Muscle layer of duodenum (tissue), 2 donors: ENCODE measurements at regions not wholly inside any gene's neighbourhood (a gene's known extent, or its start where the extent isn't known, plus 50 kb on each side); places are given as distances from the start of the nearest gene placed in this dataset.

ENCODE experiments used
- H3K27ac ChIP-seq: one replicate; pipeline ENCODE4 v1.7.0; 2013; ENCODE audit warnings: mild to moderate bottlenecking, low read length
- H3K27me3 ChIP-seq: one replicate; pipeline ENCODE4 v1.7.0; 2013; ENCODE audit warnings: low read depth, mild to moderate bottlenecking, control low read depth, low read length
- H3K36me3 ChIP-seq, 2 donors: one replicate each; pipeline ENCODE4 v1.7.0; 2013; ENCODE audit warnings: low read length in 2 of 2, control low read depth in 1 of 2, mild to moderate bottlenecking in 1 of 2; ENCODE audit not compliant: insufficient read depth in 2 of 2, control insufficient read depth in 1 of 2
- H3K4me1 ChIP-seq, 2 donors: one replicate each; pipeline ENCODE4 v1.7.0; 2013; ENCODE audit warnings: low read length in 2 of 2, mild to moderate bottlenecking in 2 of 2, control low read depth in 1 of 2, moderate library complexity in 1 of 2; ENCODE audit not compliant: insufficient read depth in 2 of 2, control insufficient read depth in 1 of 2
- H3K4me3 ChIP-seq, 2 donors: one replicate each; pipeline ENCODE4 v1.7.0; 2013; ENCODE audit warnings: low read length in 2 of 2, low read depth in 1 of 2, mild to moderate bottlenecking in 1 of 2
- H3K9me3 ChIP-seq, 2 donors: one replicate each; pipeline ENCODE4 v1.7.0; 2013; ENCODE audit warnings: low read length in 2 of 2, control low read depth in 1 of 2, mild to moderate bottlenecking in 1 of 2; ENCODE audit not compliant: control insufficient read depth in 1 of 2
- donor health status: healthy.

DNA sequence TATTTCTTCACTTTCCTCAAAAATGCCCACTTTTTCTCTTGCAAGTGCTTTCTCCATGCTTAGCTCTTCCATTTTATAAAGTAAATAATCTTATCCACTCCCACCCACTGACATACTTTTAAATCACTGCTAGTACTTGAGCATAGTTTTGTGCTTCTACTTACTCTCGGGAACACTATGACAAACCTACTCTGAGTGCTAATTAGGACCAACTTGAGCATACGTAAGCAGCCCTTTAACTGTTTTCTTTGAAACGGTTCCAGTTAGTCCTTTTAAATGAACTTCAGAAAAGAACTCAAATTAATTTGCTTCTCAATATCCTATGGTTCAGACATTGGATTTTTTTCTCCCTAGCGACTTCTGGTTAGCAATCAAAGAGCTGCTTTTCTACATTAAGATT, 280.0 kb upstream of the SOX2 start:
- no peak overlapping the region for H3K4me3 ChIP-seq
- no peaks in the 10 kb centered on the region for H3K4me1 ChIP-seq
- H3K27ac ChIP-seq: no peak overlapping the region
- no peaks in the 10 kb centered on the region for H3K27me3 ChIP-seq
- H3K36me3 ChIP-seq: no peaks in the 10 kb centered on the region
- H3K9me3 ChIP-seq: no peaks in the 10 kb centered on the region

DNA sequence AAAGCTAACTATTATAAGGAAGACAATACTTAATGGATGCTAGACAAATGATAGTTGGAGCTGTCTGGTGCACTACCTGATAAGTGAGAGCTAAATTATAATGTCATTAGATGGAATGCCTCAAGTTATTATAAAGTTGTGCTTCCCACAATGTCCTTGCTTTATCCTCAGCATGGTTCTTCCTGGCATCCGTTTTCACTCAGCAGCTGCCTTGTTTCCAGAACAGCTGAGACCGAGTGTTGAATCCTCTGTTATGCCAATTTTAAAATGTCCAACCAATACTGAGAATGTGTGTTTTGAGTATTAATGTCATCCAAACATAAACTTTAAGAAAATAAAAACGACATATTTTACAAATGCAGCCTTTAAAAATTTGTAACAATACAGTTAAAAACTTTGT, 286.7 kb upstream of the SOX2 start:
- Histone ChIP-seq H3K36me3 (no peaks in the 10 kb centered on the region), H3K4me3 (no peak overlapping the region), H3K4me1 (no peaks in the 10 kb centered on the region), H3K27ac (no peak overlapping the region), H3K9me3 (no peaks in the 10 kb centered on the region), H3K27me3 (no peaks in the 10 kb centered on the region)

DNA sequence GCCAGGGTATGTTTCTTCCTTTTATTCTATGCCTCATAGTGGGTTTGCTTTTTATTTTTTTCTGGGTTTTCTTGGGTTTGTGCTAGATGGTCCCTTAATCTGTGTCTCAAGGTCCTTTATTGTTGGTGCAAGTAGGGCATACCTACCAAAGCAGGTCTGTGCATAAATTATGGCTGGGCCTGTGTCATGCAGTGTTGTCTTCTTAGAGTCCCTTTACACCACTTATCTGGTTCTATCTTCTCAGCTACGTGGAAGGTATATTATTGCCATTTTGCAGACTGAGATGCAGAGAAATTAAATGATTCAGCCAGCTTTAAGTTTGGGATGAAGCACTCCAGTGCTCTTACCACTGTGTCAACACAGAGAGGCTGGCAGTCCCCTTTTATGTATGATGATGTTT, 293.5 kb upstream of the SOX2 start:
- Histone ChIP-seq H3K36me3 (no peaks in the 10 kb centered on the region), H3K27ac (no peak overlapping the region), H3K4me1 (no peaks in the 10 kb centered on the region), H3K27me3 (no peaks in the 10 kb centered on the region), H3K4me3 (no peak overlapping the region), H3K9me3 (no peaks in the 10 kb centered on the region)

DNA sequence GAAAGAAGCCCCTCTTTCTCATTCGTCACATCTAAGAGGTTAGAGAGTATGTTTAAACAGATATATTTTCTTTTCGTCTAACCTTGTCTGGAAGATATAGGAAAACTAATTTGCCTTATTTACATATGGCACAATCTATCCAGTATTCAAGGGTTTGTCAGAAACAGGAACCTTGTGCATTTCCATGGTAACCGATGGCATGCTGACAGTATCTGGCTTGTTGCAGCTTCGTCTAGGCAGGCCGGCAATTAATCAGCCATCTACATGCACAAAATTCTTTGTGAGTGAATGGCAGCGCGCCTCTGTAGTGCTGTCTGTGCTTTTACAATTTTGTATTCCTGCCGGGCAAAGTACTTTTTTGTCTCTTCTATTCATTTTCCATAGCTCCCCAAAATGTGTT, 294.0 kb upstream of the SOX2 start:
- H3K27ac ChIP-seq: no peak overlapping the region
- no peak overlapping the region for H3K4me3 ChIP-seq
- H3K9me3 ChIP-seq: no peaks in the 10 kb centered on the region
- H3K36me3 ChIP-seq: no peaks in the 10 kb centered on the region
- H3K4me1 ChIP-seq: no peaks in the 10 kb centered on the region
- H3K27me3 ChIP-seq: no peaks in the 10 kb centered on the region

DNA sequence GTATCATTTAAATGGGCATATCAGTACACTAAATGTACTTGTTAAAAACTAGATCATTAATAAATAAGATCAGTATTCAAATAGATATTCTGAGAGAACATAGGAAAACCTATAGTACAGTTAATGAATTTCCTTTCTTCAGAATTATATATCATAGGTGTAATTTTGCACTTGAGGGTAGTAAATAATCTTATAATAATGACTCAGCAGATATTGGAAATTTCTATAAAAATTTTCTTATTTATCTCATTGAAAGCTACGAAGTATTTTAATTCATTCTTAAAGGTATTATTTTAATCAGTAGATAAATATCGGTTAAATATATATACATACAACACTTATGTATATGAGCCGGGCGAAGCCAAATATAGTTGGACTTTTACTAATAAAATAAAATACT, 300.9 kb upstream of the SOX2 start:
- no peaks in the 10 kb centered on the region for H3K27me3 ChIP-seq
- no peak overlapping the region for H3K27ac ChIP-seq
- no peaks in the 10 kb centered on the region for H3K4me1 ChIP-seq
- no peaks in the 10 kb centered on the region for H3K36me3 ChIP-seq
- no peaks in the 10 kb centered on the region for H3K9me3 ChIP-seq
- H3K4me3 ChIP-seq: no peak overlapping the region

DNA sequence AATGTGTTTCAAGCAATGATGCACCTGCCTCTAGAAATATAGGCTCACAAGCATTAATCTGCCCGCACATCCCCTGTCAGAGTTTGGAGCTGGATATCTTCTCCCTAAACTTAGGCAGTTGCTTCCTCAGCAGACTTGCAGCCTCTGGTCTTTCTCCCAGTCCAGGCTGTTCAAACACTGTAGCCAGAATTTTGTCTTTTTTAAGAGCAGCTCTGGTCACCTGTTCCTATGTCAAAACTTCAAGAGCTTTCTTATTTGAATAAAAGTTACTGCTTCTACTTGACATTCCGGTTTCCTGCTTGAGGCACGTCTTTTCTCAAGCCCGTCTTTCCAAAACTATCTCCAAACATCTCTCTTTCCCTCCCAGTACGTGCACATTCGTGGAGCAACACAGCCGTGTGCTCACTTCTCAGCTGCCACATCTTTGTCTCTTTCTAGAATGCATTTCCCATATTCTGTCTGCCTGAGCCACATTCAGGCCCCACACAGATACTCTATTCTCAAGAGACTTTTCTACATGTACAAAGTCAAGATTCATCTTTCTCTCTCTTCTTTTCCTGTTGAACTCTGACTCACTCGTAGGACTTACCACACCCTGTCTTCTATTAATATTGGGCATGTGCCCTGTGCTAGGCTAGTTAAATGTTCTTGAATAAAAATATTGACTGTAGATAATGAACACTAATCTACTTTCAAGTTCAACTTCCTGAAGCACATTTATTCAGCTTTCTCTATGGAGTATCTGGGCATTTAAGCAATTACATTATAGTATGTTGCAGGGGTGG, 307.7 kb upstream of the SOX2 start:
- Histone ChIP-seq H3K9me3 (no peaks in the 10 kb centered on the region), H3K27me3 (no peaks in the 10 kb centered on the region), H3K4me3 (no peak overlapping the region), H3K36me3 (no peaks in the 10 kb centered on the region), H3K4me1 (no peaks in the 10 kb centered on the region), H3K27ac (no peak overlapping the region)

DNA sequence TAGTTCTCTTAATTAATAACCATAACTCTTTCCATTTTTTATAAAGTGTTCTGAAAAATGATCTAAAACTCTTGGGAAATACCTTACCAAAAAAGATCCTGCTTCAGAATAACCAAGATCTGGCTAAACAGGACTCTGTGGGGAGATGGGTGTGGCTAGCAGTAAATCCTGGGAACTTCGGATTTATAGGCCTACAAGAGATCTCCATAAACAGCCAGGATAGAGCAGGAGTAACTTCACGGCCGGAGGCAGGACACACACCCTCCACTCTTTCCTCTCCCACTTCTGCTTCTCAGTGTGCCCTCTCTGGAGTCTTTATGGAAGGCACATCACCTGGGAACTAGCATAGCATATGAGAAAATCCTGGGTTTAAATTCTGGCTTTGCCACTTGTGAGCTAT, 309.4 kb upstream of the SOX2 start:
- no peaks in the 10 kb centered on the region for H3K27me3 ChIP-seq
- H3K9me3 ChIP-seq: no peaks in the 10 kb centered on the region
- no peaks in the 10 kb centered on the region for H3K36me3 ChIP-seq
- no peaks in the 10 kb centered on the region for H3K4me1 ChIP-seq
- H3K4me3 ChIP-seq: no peak overlapping the region
- H3K27ac ChIP-seq: no peak overlapping the region

DNA sequence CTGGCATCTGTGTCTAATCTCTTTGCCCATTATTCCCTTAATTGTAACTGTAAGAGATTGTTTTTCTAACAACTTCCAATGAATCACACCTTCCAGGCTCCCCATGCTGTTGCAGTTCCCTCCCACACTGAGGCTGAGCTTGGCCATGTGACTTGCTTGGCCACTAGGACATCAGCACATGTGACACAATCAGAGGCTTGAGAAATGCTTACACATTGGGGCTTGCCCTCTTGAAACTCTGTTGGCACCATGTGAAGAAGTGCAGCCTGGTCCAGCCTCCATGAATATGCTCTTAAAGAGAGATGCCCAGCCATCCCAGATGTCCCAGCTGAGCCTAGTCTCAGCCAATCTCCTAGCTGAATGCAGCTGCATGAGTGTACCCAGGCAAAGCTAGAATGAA, 326.8 kb upstream of the SOX2 start:
- H3K27ac ChIP-seq: no peak overlapping the region
- no peak overlapping the region for H3K4me3 ChIP-seq
- H3K27me3 ChIP-seq: no peaks in the 10 kb centered on the region
- no peaks in the 10 kb centered on the region for H3K4me1 ChIP-seq
- no peaks in the 10 kb centered on the region for H3K36me3 ChIP-seq
- H3K9me3 ChIP-seq: peaks cover 0 to 4% of the 10 kb centered on the region in 2 donors

DNA sequence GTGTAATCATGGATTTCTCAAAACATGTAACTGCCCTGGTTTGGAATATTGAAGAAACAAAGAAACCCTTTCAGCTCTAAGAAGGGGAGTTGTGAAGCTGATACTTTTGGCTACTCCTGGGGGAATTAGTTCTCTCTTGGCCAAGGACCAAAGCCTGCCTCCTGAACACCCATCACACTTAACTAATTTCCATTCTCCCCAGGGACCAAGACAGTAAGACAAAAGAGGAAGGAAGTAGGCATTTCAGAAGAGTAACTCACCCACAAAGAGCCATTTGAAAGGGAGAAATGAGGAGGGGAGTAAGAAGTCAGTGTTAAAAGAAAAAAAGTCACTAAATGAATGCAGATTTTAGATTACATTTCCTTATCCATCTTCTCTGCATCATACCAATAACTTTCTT, 328.0 kb upstream of the SOX2 start:
- no peak overlapping the region for H3K27ac ChIP-seq
- H3K27me3 ChIP-seq: no peaks in the 10 kb centered on the region
- H3K4me3 ChIP-seq: no peak overlapping the region
- peaks cover 0 to 3% of the 10 kb centered on the region in 2 donors for H3K9me3 ChIP-seq
- H3K36me3 ChIP-seq: no peaks in the 10 kb centered on the region
- H3K4me1 ChIP-seq: no peaks in the 10 kb centered on the region

DNA sequence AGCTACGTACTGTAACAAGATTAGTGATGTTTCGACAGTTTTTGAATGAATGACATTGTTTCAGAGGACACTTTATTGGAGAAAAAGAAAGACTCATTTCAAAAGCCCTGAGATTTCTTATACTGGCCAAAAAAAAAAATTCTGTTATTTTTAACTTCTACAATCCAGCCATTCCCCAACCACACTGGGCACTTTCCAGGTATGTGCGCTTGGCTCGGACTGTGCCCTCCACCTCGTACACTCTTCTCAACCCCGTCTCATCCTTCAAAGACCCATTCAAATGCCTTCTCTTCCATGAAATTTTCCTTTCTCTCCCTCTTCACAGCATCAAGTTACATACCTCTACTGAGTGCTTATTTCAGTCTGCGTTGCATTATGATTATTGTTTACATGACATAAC, 328.5 kb upstream of the SOX2 start:
- Histone ChIP-seq H3K9me3 (peaks cover 0 to 2% of the 10 kb centered on the region in 2 donors), H3K36me3 (no peaks in the 10 kb centered on the region), H3K27ac (no peak overlapping the region), H3K4me1 (no peaks in the 10 kb centered on the region), H3K27me3 (no peaks in the 10 kb centered on the region), H3K4me3 (no peak overlapping the region)

DNA sequence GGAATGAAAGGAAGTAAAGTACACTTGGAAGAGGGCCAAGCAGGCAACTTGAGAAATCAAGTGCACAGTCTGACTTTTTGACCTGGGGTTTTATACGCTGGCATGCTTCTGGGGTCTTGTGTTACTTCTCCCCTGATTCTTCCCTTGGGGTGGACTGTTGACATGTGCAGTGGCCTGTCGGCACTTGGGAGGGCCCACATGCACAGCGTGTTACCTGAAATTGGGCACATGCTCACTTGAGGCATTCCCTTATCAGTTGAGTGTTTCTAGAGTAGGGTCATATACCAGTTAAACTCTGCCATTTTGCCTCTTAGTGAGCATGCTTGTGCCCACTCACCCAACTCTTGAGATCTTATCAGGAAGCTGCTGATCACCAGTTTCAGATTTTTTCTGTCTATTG, 329.1 kb upstream of the SOX2 start:
- Histone ChIP-seq H3K27ac (no peak overlapping the region), H3K36me3 (no peaks in the 10 kb centered on the region), H3K4me1 (no peaks in the 10 kb centered on the region), H3K9me3 (no peaks in the 10 kb centered on the region), H3K27me3 (no peaks in the 10 kb centered on the region), H3K4me3 (no peak overlapping the region)

DNA sequence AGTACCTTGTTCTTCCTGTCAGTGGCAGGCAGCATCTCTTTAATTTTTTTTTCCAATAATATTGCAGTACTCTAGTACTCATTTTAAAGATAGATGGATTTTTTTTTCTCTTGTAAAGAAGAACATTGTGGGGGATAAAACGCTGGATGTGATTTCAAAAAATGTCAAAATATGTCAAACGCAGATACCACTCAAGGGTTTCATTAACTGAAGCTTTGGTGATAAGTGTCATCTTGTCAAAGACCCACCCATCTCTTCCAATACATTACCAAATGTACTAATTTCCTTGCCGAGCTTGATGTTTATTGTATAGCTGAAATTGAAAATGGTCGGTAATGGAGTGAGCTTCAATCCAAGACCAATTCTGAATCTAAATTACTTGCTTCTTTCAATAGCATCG, 332.4 kb upstream of the SOX2 start:
- Histone ChIP-seq H3K27ac (no peak overlapping the region), H3K4me3 (no peak overlapping the region), H3K4me1 (no peaks in the 10 kb centered on the region)

More for the DNA sequence above, 332.4 kb upstream of the SOX2 start:
- Histone ChIP-seq H3K27me3 (no peaks in the 10 kb centered on the region), H3K9me3 (no peaks in the 10 kb centered on the region), H3K36me3 (no peaks in the 10 kb centered on the region)
